Non-pigmented ciliary epithelial cell (primary cell): ENCODE measurements at regions not wholly inside any gene's neighbourhood (a gene's known extent, or its start where the extent isn't known, plus 50 kb on each side); places are given as distances from the start of the nearest gene placed in this dataset.
A peak's percentile ranks its signal among the peaks of the same experiment; 100 is the strongest.

Experiments used
- DNase-seq: peaks from one replicate; pipeline ENCODE4 v3.0.0-alpha.2; 2010; ENCODE audit warnings: low read depth

- DNase-seq: no peak
These were observed 52.3 kb downstream of the HDGFL1 start for GRCh38 chr6:22621701-22622100.

GRCh38 chr6:22622351-22622750 is 53.0 kb downstream of the HDGFL1 start:
- DNase-seq: no peak

DNA sequence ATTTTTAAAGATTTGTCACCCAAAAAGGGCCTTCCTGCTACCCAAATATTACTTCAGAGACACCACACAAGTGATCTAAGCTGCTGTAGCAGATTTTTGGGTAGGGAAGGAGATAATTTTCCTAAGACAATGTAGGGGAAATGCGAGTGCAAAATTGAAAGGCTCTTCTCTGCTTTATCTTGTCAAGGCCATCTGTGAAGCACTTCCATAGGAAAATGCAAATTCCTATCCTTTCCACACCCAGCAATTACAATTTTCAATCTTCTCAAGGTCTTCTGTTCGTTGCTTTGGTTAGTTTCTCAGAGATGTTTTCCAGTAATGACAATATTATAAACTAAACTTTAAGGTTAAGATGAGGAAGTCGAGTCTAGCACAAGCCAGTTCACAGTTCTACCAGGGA is 53.4 kb downstream of the HDGFL1 start:
- DNase-seq: no peak

DNA sequence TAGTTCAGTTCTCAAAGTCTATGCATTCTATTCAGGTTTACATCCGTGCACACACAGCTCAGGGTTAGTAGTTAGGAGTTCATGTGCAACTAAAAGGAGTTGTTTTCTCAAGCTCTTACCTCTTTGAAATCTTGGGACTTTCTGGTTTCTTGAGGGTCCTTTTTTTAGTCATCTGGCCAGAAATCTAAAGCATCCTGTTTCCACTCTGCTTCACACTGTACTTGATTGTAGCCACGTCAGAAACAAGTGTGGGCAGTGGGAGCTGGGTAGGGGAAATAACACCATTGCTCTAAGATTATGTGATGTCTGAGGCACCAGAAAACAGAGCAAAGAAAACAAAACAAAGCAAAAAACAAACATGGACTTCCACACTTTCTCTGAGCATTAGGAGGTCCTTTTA is 58.3 kb downstream of the HDGFL1 start:
- DNase-seq: no peak

- DNase-seq: no peak
These were observed 61.7 kb downstream of the HDGFL1 start for GRCh38 chr6:22631091-22631490.

DNA sequence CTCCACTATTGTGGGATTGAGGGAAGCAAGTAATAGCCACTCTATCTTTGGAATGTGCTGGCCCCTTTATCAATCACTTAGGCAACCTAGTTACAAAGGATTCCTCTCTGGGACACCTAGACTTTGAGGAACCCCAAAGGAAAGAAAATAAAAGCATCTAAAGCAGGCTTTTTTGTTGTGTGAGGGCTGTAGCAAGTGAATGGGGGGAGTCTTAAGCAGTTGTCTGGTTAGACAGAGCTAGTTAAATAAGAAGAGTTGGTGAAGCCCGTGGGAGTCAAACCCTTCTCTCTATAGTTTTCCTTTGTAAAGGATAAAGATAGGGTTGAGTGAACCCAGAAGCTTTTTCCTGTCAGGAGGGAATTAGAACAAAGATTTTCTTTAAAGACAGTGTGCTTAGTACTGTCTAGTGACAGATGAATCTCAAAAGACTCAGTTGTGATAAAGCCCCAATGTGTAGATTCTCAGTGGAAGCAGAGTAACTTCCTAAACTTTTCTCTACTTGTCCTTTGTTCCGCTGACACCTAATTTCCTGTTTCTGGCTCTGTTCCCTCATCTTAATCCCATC is 63.3 kb downstream of the HDGFL1 start:
- no peak for DNase-seq

DNA sequence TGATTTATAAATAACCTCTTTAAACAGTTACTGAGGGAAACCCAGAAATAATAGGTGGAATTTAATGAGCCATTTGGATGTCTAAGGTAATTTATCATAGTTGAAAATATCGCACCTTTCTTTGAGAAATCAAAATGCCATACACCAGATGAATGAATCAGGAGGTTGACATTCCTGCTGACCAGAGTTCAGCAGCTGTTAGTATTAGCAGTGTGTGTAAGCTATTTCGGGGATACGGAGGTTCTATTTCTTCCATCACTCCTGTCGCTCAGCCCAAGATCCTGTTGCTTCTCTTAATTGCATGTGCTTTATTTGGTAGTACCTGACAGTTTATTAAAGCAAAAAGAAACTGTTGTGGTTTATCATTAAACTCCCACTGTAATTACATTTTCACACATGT is 67.1 kb downstream of the HDGFL1 start:
- DNase-seq: no peak

GRCh38 chr6:22637782-22638181 is 68.4 kb downstream of the HDGFL1 start:
- no peak for DNase-seq

DNA sequence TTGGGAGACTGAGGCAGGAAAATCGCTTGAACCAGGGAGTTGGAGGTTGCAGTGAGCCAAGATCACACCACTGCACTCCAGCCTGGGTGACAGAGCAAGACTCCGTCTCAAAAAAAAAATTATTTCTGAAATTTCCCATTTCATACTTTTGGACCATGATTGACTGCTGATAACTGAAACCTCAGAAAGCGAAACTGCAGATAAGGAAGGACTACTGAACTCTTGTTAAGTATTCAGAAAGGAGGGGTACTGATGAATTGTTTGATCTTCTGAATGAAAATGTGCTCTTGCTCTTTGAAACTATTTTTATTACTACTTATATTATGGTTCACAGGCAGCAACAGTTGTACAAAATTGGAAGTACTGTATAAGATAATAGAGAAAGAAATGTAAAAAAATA is 69.0 kb downstream of the HDGFL1 start:
- no peak for DNase-seq

GRCh38 chr6:22642254-22642653 is 72.9 kb downstream of the HDGFL1 start:
- peak; percentile 43 for DNase-seq

GRCh38 chr6:22643780-22644179 is 74.4 kb downstream of the HDGFL1 start:
- DNase-seq: no peak

DNA sequence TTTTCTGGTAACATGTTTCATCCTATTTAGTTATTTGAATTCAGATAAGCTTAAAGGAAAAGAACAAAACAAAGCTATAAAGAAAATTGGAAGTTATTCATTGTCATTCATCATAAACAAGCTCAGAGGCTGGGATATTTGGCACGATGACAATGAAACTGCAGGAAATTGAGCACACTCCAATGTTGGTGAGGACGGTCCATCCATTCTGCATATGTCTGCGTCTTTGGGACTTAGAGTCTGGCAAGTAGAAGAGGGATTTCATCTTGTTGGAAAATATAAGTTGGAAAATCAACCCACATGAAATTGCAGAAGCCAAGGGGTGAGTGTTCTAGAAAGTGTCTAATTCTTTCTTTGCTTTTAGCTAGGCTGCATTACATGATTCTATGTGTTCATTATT is 78.4 kb downstream of the HDGFL1 start:
- DNase-seq: no peak

GRCh38 chr6:22651731-22652130 is 82.4 kb downstream of the HDGFL1 start:
- DNase-seq: no peak

DNA sequence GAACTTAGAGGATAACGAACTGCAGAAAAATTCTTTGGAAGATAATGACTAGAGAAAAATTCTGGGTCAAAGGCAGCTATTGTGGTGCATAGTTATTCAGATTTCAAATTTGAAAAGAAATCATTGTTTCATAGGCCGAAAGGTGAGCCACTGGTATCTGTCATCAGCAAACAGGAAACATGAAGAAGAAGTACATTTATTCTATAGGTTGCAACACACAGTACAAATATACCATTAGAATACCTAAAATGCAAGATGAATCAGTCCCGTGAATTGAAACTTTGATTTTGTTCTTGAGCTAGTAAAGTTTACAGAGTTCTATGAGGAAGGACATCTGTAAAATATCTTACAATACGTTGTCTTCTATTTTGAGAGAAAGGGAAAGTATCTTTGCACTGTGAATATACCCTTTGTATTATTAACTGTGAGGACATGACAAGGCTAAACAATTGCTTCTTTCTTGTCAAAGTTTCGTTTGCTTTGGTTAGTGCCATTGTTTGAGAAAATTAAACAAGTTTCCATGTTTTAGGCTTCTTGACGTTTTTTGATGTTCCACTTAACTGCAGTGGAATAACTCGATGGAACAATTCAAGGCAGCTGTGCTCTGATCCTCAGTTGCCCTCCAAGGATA is 84.7 kb downstream of the HDGFL1 start:
- DNase-seq: no peak

DNA sequence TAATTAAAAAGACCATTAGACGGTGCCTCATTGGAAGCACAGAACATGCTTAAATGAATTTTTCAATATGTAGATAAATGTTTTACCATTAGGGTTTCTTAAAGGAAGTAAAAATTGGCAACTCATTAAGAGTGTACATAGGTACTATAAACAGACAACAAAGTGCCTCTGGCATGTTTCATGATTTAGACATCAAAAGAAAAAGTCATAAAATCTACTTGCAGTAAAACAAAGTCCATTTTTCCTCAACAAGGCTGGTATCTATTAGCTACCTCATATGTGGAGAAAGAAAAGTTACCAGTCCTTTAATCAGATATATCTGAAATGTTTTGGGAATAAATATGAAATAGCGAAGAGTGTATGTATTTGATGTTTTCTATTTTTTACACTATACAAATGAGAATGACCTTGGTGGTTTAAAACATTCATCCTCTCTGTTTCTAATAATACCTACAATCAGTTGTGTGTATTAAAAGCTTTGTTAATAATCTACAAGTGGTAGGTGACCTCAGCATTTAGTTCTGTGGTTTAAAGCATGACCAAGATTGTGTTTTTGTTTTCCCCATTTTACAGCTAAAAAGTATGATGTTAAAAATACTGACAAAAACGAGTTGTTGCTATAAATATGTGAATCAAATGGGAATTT is 87.5 kb downstream of the HDGFL1 start:
- DNase-seq: no peak

- DNase-seq: no peak
These were observed 88.1 kb downstream of the HDGFL1 start for GRCh38 chr6:22657352-22657980.

- no peak for DNase-seq
These were observed 88.8 kb downstream of the HDGFL1 start for GRCh38 chr6:22658183-22658582.

DNA sequence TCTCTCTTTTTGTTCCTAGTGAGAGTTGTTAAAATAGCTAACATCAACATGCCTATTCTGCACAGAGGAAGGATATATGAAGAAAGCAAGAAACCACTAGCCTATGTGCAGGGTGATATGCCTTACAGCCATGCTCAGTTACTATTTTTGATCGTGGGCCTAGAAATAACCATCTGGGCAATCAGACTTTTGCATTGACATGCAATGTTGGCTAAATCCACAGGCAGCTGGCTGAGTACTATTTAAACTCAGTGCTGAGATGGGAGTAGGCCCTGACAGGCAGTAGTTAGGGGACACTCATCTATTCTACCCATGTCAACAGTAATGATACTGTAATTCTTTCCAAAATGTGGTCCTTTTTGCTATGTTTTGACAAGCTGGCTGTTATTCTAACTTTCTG is 89.6 kb downstream of the HDGFL1 start:
- no peak for DNase-seq

DNA sequence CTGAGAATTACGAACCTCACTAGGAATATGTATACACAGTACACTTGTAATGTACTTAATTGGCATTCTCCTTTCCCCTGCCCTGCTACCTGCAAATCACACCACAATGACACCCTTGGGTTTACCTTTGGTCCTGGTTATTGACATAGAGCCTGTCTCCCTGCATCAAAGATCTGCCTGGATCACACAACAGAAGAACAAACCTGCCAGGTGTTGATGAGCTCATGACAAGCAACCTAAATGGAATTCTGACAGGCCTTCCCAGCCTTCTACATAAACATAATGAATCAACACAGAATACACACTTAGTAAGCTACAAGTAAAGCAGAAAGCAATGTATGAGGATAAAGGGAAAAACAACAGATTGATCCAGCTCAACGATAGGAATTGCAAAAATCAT is 95.6 kb downstream of the HDGFL1 start:
- DNase-seq: no peak

DNA sequence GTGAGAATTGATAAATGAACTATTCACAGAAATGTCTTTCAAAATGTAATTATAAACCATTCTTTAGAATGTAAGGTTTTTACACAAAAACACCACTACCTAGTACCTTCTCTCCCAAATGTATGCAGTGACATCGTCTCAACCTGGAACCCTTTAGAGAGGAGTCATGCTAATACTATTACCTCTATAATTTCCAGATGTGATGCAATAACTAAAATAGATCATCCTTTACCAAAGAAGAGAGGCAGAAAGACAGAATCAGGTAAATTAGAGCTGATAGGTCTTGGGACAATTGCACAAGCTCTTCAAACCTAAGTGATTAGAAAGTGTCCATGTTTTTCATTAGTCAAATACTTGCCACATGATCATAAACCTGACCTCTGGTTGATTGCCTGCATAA is 96.7 kb downstream of the HDGFL1 start:
- no peak for DNase-seq

GRCh38 chr6:22666586-22666985 is 97.2 kb downstream of the HDGFL1 start:
- no peak for DNase-seq

- DNase-seq: no peak
These were observed 98.5 kb downstream of the HDGFL1 start for GRCh38 chr6:22667855-22668254.

GRCh38 chr6:22668307-22668706 is 98.9 kb downstream of the HDGFL1 start:
- peak; percentile 6 for DNase-seq
